Astrocyte of the hippocampus (primary cell): ENCODE measurements at regions not wholly inside any gene's neighbourhood (a gene's known extent, or its start where the extent isn't known, plus 50 kb on each side); places are given as distances from the start of the nearest gene placed in this dataset.
"Not testable (repeated sequence)": the region's sequence is repeated elsewhere in the genome, so short reads cannot be mapped to it uniquely, and the experiment has no call there.

Source experiments
- DNase-seq: peaks from one replicate; pipeline ENCODE4 v3.0.0; 2011; ENCODE audit warnings: low read depth, low spot score

GRCh38 chr11:96697466-96697865 is 307.7 kb downstream of the JRKL start:
- DNase-seq = no peak

GRCh38 chr11:96704847-96705246 is 315.0 kb downstream of the JRKL start:
- no peak for DNase-seq

GRCh38 chr11:96706761-96707160 is 316.9 kb downstream of the JRKL start:
- DNase-seq = no peak

GRCh38 chr11:96707273-96707672 is 317.5 kb downstream of the JRKL start:
- DNase-seq = no peak

- no peak for DNase-seq
These were observed 318.5 kb downstream of the JRKL start for GRCh38 chr11:96708219-96708878.

- no peak for DNase-seq
These were observed 323.5 kb downstream of the JRKL start for GRCh38 chr11:96713301-96713700.

- DNase-seq = no peak
These were observed 324.9 kb downstream of the JRKL start for GRCh38 chr11:96714689-96715088.

GRCh38 chr11:96715208-96715607 is 325.4 kb downstream of the JRKL start:
- DNase-seq = no peak

GRCh38 chr11:96736601-96737000 is 346.8 kb downstream of the JRKL start:
- peak; percentile 32 for DNase-seq

- no peak for DNase-seq
These were observed 348.5 kb downstream of the JRKL start for GRCh38 chr11:96738311-96738710.

- DNase-seq = peak; percentile 34
These were observed 351.3 kb downstream of the JRKL start for GRCh38 chr11:96741068-96741467.

- no peak for DNase-seq
These were observed 354.9 kb downstream of the JRKL start for GRCh38 chr11:96744697-96745096.

- DNase-seq = peak; percentile 16
These were observed 359.0 kb downstream of the JRKL start for GRCh38 chr11:96748639-96749370.

GRCh38 chr11:96751807-96752206 is 362.0 kb downstream of the JRKL start:
- not testable (repeated sequence) for DNase-seq

- no peak for DNase-seq
These were observed 362.4 kb downstream of the JRKL start for GRCh38 chr11:96752221-96752620.

- no peak for DNase-seq
These were observed 364.2 kb downstream of the JRKL start for GRCh38 chr11:96753997-96754396.

GRCh38 chr11:96755209-96755608 is 365.4 kb downstream of the JRKL start:
- no peak for DNase-seq

GRCh38 chr11:96755752-96756151 is 365.9 kb downstream of the JRKL start:
- DNase-seq = no peak

GRCh38 chr11:96758957-96759356 is 369.1 kb downstream of the JRKL start:
- no peak for DNase-seq

GRCh38 chr11:96760306-96760705 is 370.5 kb downstream of the JRKL start:
- DNase-seq = no peak

GRCh38 chr11:96760815-96761214 is 371.0 kb downstream of the JRKL start:
- DNase-seq = no peak

GRCh38 chr11:96761451-96761850 is 371.6 kb downstream of the JRKL start:
- no peak for DNase-seq

- DNase-seq = no peak
These were observed 373.4 kb downstream of the JRKL start for GRCh38 chr11:96763244-96763643.
